Upper lobe of left lung (tissue), 6 donors: ENCODE measurements at regions not wholly inside any gene's neighbourhood (a gene's known extent, or its start where the extent isn't known, plus 50 kb on each side); places are given as distances from the start of the nearest gene placed in this dataset.
"Not testable (repeated sequence)": the region's sequence is repeated elsewhere in the genome, so short reads cannot be mapped to it uniquely, and the experiment has no call there.

Experiments
- ATAC-seq, 2 donors: fragments of 200-7000 bp; cut with Tn5 transposase; one replicate each; pipeline ENCODE4 v1.9.1; 2022; ENCODE audit warnings: mild to moderate bottlenecking in 2 of 2, moderate library complexity in 2 of 2; ENCODE audit not compliant: low FRiP score in 2 of 2
- DNase-seq, 2 donors: peaks; one replicate each; pipeline ENCODE4 v3.0.0-alpha.2; 2019 to 2020
- H3K27ac ChIP-seq, 4 donors: fragments of 200-600 bp; sonication (generic); one replicate each; pipeline ENCODE4 v1.5.1; 2016 to 2019
- H3K27me3 ChIP-seq, 4 donors: fragments of 200-600 bp; sonication (generic); one replicate each; pipeline ENCODE4 v1.5.1; 2017 to 2019
- H3K36me3 ChIP-seq, 4 donors: fragments of 200-600 bp; sonication (generic); one replicate each; pipeline ENCODE4 v1.5.1; 2016 to 2019
- H3K4me1 ChIP-seq, 4 donors: fragments of 200-600 bp; sonication (generic); one replicate each; pipeline ENCODE4 v1.5.1; 2018 to 2019
- H3K4me3 ChIP-seq, 4 donors: fragments of 200-600 bp; sonication (generic); one replicate each; pipeline ENCODE4 v1.5.1; 2017 to 2019; ENCODE audit warnings: mild to moderate bottlenecking in 2 of 4, moderate library complexity in 1 of 4
- H3K9me3 ChIP-seq, 4 donors: fragments of 200-600 bp; sonication (generic); one replicate each; pipeline ENCODE4 v1.5.1; 2018 to 2019
- WGBS, 2 donors: methylation state at CpG; one replicate each; pipeline ENCODE4 v1.1.5; 2017 to 2018; 5-methylcytosine and 5-hydroxymethylcytosine counted together
- TF ChIP-seq, protein P1 (sequence below), 6 experiments: fragments of 450-650 bp in 4 of 6; fragments of 200-600 bp in 2 of 6; sonication (generic) in 2 of 6; IDR thresholded peaks; one replicate each; pipeline ENCODE4 v1.5.1; 2016 to 2019; ENCODE audit warnings: antibody characterized with exemption in 6 of 6
- donor health status: DM: no; HTN: no; CAD: no; lungs with moderate emphysema.
- donor health status: DM: no; HTN: yes; CAD: no; lungs with severe emphysema.

GRCh38 chr4:118504927-118505326 is 152.1 kb upstream of the PRSS12 start:
- H3K4me1 ChIP-seq, DNase-seq, H3K27ac ChIP-seq, H3K27me3 ChIP-seq, H3K9me3 ChIP-seq, H3K4me3 ChIP-seq, ATAC-seq, H3K36me3 ChIP-seq: not testable (repeated sequence)

DNA sequence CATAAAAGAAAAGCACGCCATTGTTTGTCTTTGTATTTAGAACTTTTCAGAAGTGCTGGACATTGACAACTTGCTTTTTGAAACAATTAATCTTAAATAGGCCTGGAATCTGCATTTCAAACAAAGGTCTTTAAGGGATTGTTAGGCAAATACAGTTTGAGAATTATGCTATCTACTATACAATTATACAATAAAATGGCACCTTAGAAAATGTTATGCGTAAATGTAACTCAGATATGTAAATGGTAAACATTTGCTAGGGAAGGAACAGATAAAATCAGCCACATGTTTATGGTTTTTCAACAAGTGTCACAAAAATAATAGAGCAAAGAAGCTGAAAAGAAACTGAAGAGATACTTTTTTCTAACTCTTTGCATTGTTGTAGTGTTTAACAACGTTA is 152.7 kb upstream of the PRSS12 start:
- not testable (repeated sequence) for ATAC-seq, H3K36me3 ChIP-seq, H3K4me1 ChIP-seq, H3K27ac ChIP-seq, H3K27me3 ChIP-seq, H3K4me3 ChIP-seq, H3K9me3 ChIP-seq, DNase-seq
- 61 to 71% methylated on average over 3 of the region's 3 CpGs for WGBS, 2 donors

GRCh38 chr4:118512870-118513269 is 160.1 kb upstream of the PRSS12 start:
- H3K36me3 ChIP-seq, H3K4me3 ChIP-seq, H3K27me3 ChIP-seq, ATAC-seq, H3K27ac ChIP-seq, H3K4me1 ChIP-seq, DNase-seq, H3K9me3 ChIP-seq: not testable (repeated sequence)
- 55 to 64% methylated on average over 3 of the region's 3 CpGs for WGBS, 2 donors

- not testable (repeated sequence) for H3K4me3 ChIP-seq, H3K27ac ChIP-seq, DNase-seq, H3K4me1 ChIP-seq, H3K36me3 ChIP-seq, ATAC-seq, H3K9me3 ChIP-seq, H3K27me3 ChIP-seq
- 88 to 95% methylated on average over 2 of the region's 3 CpGs for WGBS, 2 donors
Measured at GRCh38 chr4:118514332-118514731, 161.5 kb upstream of the PRSS12 start.

GRCh38 chr4:118516107-118516506 is 163.3 kb upstream of the PRSS12 start:
- not testable (repeated sequence) for DNase-seq, H3K4me1 ChIP-seq, H3K36me3 ChIP-seq, H3K27ac ChIP-seq, H3K27me3 ChIP-seq, H3K9me3 ChIP-seq, H3K4me3 ChIP-seq
- ATAC-seq = peak in 1 of 2 donors; percentile 23
- 0 to 78% methylated on average over 1 of the region's 1 CpG for WGBS, 2 donors

GRCh38 chr4:118530107-118530506 is 155.1 kb upstream of the METTL14 start:
- not testable (repeated sequence) for H3K36me3 ChIP-seq, H3K9me3 ChIP-seq, H3K27ac ChIP-seq, ATAC-seq, H3K4me3 ChIP-seq, H3K27me3 ChIP-seq, H3K4me1 ChIP-seq, DNase-seq
- 64 to 65% methylated on average over 2 of the region's 2 CpGs for WGBS, 2 donors

GRCh38 chr4:118531947-118532346 is 153.2 kb upstream of the METTL14 start:
- DNase-seq, H3K27ac ChIP-seq, ATAC-seq, H3K4me1 ChIP-seq, H3K9me3 ChIP-seq, H3K27me3 ChIP-seq, H3K36me3 ChIP-seq, H3K4me3 ChIP-seq: not testable (repeated sequence)

DNA sequence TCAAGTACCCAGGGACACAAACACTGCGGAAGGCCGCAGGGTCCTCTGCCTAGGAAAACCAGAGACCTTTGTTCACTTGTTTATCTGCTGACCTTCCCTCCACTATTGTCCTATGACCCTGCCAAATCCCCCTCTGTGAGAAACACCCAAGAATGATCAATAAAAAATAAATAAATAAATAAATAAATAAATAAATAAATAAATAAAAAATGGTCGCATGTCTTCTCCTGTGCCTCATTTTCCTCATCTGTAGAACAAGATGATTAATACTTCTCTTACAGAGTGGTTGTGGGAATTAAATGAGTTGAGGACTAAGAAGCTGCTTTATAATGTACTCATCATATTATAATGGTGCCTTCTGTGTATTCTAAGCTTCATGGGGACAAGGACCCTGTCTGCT is 149.4 kb upstream of the METTL14 start:
- H3K4me3 ChIP-seq, H3K4me1 ChIP-seq, DNase-seq, H3K27ac ChIP-seq, H3K36me3 ChIP-seq, H3K9me3 ChIP-seq, H3K27me3 ChIP-seq, ATAC-seq: not testable (repeated sequence)
- 83 to 92% methylated on average over 2 to 3 of the region's 3 CpGs for WGBS, 2 donors

- TF ChIP-seq, protein P1, sequence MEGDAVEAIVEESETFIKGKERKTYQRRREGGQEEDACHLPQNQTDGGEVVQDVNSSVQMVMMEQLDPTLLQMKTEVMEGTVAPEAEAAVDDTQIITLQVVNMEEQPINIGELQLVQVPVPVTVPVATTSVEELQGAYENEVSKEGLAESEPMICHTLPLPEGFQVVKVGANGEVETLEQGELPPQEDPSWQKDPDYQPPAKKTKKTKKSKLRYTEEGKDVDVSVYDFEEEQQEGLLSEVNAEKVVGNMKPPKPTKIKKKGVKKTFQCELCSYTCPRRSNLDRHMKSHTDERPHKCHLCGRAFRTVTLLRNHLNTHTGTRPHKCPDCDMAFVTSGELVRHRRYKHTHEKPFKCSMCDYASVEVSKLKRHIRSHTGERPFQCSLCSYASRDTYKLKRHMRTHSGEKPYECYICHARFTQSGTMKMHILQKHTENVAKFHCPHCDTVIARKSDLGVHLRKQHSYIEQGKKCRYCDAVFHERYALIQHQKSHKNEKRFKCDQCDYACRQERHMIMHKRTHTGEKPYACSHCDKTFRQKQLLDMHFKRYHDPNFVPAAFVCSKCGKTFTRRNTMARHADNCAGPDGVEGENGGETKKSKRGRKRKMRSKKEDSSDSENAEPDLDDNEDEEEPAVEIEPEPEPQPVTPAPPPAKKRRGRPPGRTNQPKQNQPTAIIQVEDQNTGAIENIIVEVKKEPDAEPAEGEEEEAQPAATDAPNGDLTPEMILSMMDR (IDR thresholded peaks at IDR 0.05) = peak in 2 of 6 experiments; percentile 25 to 26
- not testable (repeated sequence) for H3K36me3 ChIP-seq, H3K27ac ChIP-seq, DNase-seq, H3K4me3 ChIP-seq, H3K4me1 ChIP-seq, H3K27me3 ChIP-seq, H3K9me3 ChIP-seq
- WGBS, 2 donors = 38 to 40% methylated on average over 2 of the region's 2 CpGs
- peak in 1 of 2 donors; percentile 64 for ATAC-seq
Measured at GRCh38 chr4:118539412-118540077, 145.6 kb upstream of the METTL14 start.

- not testable (repeated sequence) for H3K36me3 ChIP-seq, H3K4me3 ChIP-seq, H3K4me1 ChIP-seq, H3K27me3 ChIP-seq, H3K9me3 ChIP-seq, DNase-seq, H3K27ac ChIP-seq, ATAC-seq
- 75 to 79% methylated on average over 5 to 7 of the region's 7 CpGs for WGBS, 2 donors
Measured at GRCh38 chr4:118556576-118556975, 128.6 kb upstream of the METTL14 start.
